ENCODE measurements at regions not wholly inside any gene's neighbourhood (a gene's known extent, or its start where the extent isn't known, plus 50 kb on each side); places are given as distances from the start of the nearest gene placed in this dataset.

- TF ChIP-seq CTCF (IDR thresholded peaks at IDR 0.05; ENCODE audit: insufficient read depth, low read depth, low read length) = no peak
- no peak for DNase-seq (ENCODE audit: low read depth)
- H3K4me3 ChIP-seq (ENCODE audit: low read depth, low read length) = no peak overlapping the region
Measured at GRCh38 chr5:67310169-67310568, 113.6 kb upstream of the CD180 start.

- TF ChIP-seq CTCF (IDR thresholded peaks at IDR 0.05; ENCODE audit: insufficient read depth, low read depth, low read length) = no peak
- DNase-seq (ENCODE audit: low read depth) = no peak
- H3K4me3 ChIP-seq (ENCODE audit: low read depth, low read length) = no peak overlapping the region
Measured at GRCh38 chr5:67308988-67309688, 112.5 kb upstream of the CD180 start.

GRCh38 chr5:67306965-67307607 is 110.5 kb upstream of the CD180 start:
- no peak overlapping the region for H3K4me3 ChIP-seq (ENCODE audit: low read depth, low read length)
- no peak for TF ChIP-seq CTCF (IDR thresholded peaks at IDR 0.05; ENCODE audit: insufficient read depth, low read depth, low read length)
- DNase-seq (ENCODE audit: low read depth) = peak; percentile 63

GRCh38 chr5:67305913-67306710 is 109.5 kb upstream of the CD180 start:
- no peak overlapping the region for H3K4me3 ChIP-seq (ENCODE audit: low read depth, low read length)
- peak; percentile 24 for DNase-seq (ENCODE audit: low read depth)
- no peak for TF ChIP-seq CTCF (IDR thresholded peaks at IDR 0.05; ENCODE audit: insufficient read depth, low read depth, low read length)

GRCh38 chr5:67305401-67305800 is 108.8 kb upstream of the CD180 start:
- H3K4me3 ChIP-seq (ENCODE audit: low read depth, low read length) = no peak overlapping the region
- DNase-seq (ENCODE audit: low read depth) = peak; percentile 77
- TF ChIP-seq CTCF (IDR thresholded peaks at IDR 0.05; ENCODE audit: insufficient read depth, low read depth, low read length) = no peak

GRCh38 chr5:67303356-67303755 is 106.8 kb upstream of the CD180 start:
- no peak for DNase-seq (ENCODE audit: low read depth)
- TF ChIP-seq CTCF (IDR thresholded peaks at IDR 0.05; ENCODE audit: insufficient read depth, low read depth, low read length) = no peak
- no peak overlapping the region for H3K4me3 ChIP-seq (ENCODE audit: low read depth, low read length)
